ENCODE measurements at regions not wholly inside any gene's neighbourhood (a gene's known extent, or its start where the extent isn't known, plus 50 kb on each side); places are given as distances from the start of the nearest gene placed in this dataset.
"Not testable (repeated sequence)": the region's sequence is repeated elsewhere in the genome, so short reads cannot be mapped to it uniquely, and the experiment has no call there.

- Mint-ChIP-seq H3K4me1 (ENCODE audit: low read depth) (peaks cover 36% of the 10 kb centered on the region), H3K9me3 (no peaks in the 10 kb centered on the region), H3K4me3 (no peak overlapping the region), H3K27me3 (no peaks in the 10 kb centered on the region), H3K36me3 (ENCODE audit: low read depth) (peaks cover 27% of the 10 kb centered on the region), H3K27ac (no peak overlapping the region)
These were observed 52.1 kb downstream of the ARHGEF18 start for GRCh38 chr19:7400815-7401214.

- H3K4me3 Mint-ChIP-seq = no peak overlapping the region
- no peak overlapping the region for H3K27ac Mint-ChIP-seq
- peaks cover 27% of the 10 kb centered on the region for H3K4me1 Mint-ChIP-seq (ENCODE audit: low read depth)
- no peaks in the 10 kb centered on the region for H3K27me3 Mint-ChIP-seq
- no peaks in the 10 kb centered on the region for H3K9me3 Mint-ChIP-seq
- H3K36me3 Mint-ChIP-seq (ENCODE audit: low read depth) = peaks cover 27% of the 10 kb centered on the region
These were observed 53.0 kb downstream of the ARHGEF18 start for GRCh38 chr19:7401694-7402093.

- peak overlapping the region; percentile 16 for H3K27ac Mint-ChIP-seq
- H3K4me1 Mint-ChIP-seq (ENCODE audit: low read depth) = peaks cover 17% of the 10 kb centered on the region
- H3K27me3 Mint-ChIP-seq, H3K4me3 Mint-ChIP-seq, H3K9me3 Mint-ChIP-seq: not testable (repeated sequence)
- peaks cover 24% of the 10 kb centered on the region for H3K36me3 Mint-ChIP-seq (ENCODE audit: low read depth)
These were observed 56.7 kb downstream of the ARHGEF18 start for GRCh38 chr19:7405482-7405881.

- H3K9me3 Mint-ChIP-seq = no peaks in the 10 kb centered on the region
- no peaks in the 10 kb centered on the region for H3K27me3 Mint-ChIP-seq
- no peak overlapping the region for H3K4me3 Mint-ChIP-seq
- H3K27ac Mint-ChIP-seq = peak overlapping the region; percentile 5
- peaks cover 26% of the 10 kb centered on the region for H3K4me1 Mint-ChIP-seq (ENCODE audit: low read depth)
- H3K36me3 Mint-ChIP-seq (ENCODE audit: low read depth) = peaks cover 18% of the 10 kb centered on the region
These were observed 59.5 kb downstream of the ARHGEF18 start for GRCh38 chr19:7408251-7408650.

GRCh38 chr19:7410946-7411345 is 62.2 kb downstream of the ARHGEF18 start:
- Mint-ChIP-seq H3K27ac (peak overlapping the region; percentile 34), H3K36me3 (ENCODE audit: low read depth) (peaks cover 14% of the 10 kb centered on the region), H3K4me1 (ENCODE audit: low read depth) (peaks cover 28% of the 10 kb centered on the region), H3K4me3 (no peak overlapping the region), H3K27me3 (no peaks in the 10 kb centered on the region), H3K9me3 (no peaks in the 10 kb centered on the region)

- peaks cover 31% of the 10 kb centered on the region for H3K4me1 Mint-ChIP-seq (ENCODE audit: low read depth)
These were observed 64.9 kb downstream of the ARHGEF18 start for GRCh38 chr19:7413629-7414028.

GRCh38 chr19:7415163-7415856 is 66.6 kb downstream of the ARHGEF18 start:
- Mint-ChIP-seq H3K4me3 (no peak overlapping the region), H3K9me3 (no peaks in the 10 kb centered on the region), H3K27me3 (no peaks in the 10 kb centered on the region), H3K4me1 (ENCODE audit: low read depth) (peaks cover 22% of the 10 kb centered on the region), H3K27ac (no peak overlapping the region), H3K36me3 (ENCODE audit: low read depth) (peaks cover 10% of the 10 kb centered on the region)

More at GRCh38 chr19:7413629-7414028, 64.9 kb downstream of the ARHGEF18 start:
- Mint-ChIP-seq H3K4me3 (no peak overlapping the region), H3K9me3 (no peaks in the 10 kb centered on the region), H3K27me3 (no peaks in the 10 kb centered on the region), H3K36me3 (ENCODE audit: low read depth) (peaks cover 10% of the 10 kb centered on the region), H3K27ac (no peak overlapping the region)

GRCh38 chr19:7415857-7416371 is 67.2 kb downstream of the ARHGEF18 start:
- H3K27ac Mint-ChIP-seq = peak overlapping the region; percentile 36
- no peak overlapping the region for H3K4me3 Mint-ChIP-seq
- no peaks in the 10 kb centered on the region for H3K27me3 Mint-ChIP-seq
- H3K4me1 Mint-ChIP-seq (ENCODE audit: low read depth) = peaks cover 22% of the 10 kb centered on the region
- H3K36me3 Mint-ChIP-seq (ENCODE audit: low read depth) = peaks cover 10% of the 10 kb centered on the region
- no peaks in the 10 kb centered on the region for H3K9me3 Mint-ChIP-seq

GRCh38 chr19:7417671-7418324 is 69.1 kb downstream of the ARHGEF18 start:
- Mint-ChIP-seq H3K27me3 (no peaks in the 10 kb centered on the region), H3K4me1 (ENCODE audit: low read depth) (peaks cover 15% of the 10 kb centered on the region), H3K9me3 (no peaks in the 10 kb centered on the region), H3K36me3 (ENCODE audit: low read depth) (peaks cover 13% of the 10 kb centered on the region), H3K4me3 (no peak overlapping the region), H3K27ac (peak overlapping the region; percentile 24)

- Mint-ChIP-seq H3K27me3 (no peaks in the 10 kb centered on the region), H3K4me1 (ENCODE audit: low read depth) (peaks cover 11% of the 10 kb centered on the region), H3K36me3 (ENCODE audit: low read depth) (peaks cover 10% of the 10 kb centered on the region), H3K4me3 (no peak overlapping the region), H3K27ac (peak overlapping the region; percentile 8), H3K9me3 (no peaks in the 10 kb centered on the region)
These were observed 69.9 kb downstream of the ARHGEF18 start for GRCh38 chr19:7418596-7418995.

- no peaks in the 10 kb centered on the region for H3K27me3 Mint-ChIP-seq
These were observed 69.7 kb downstream of the PEX11G start for GRCh38 chr19:7419153-7419552.

GRCh38 chr19:7419777-7420439 is 68.9 kb downstream of the PEX11G start:
- H3K27me3 Mint-ChIP-seq = no peaks in the 10 kb centered on the region
- no peaks in the 10 kb centered on the region for H3K9me3 Mint-ChIP-seq
- H3K36me3 Mint-ChIP-seq (ENCODE audit: low read depth) = peaks cover 10% of the 10 kb centered on the region
- H3K27ac Mint-ChIP-seq = no peak overlapping the region
- no peak overlapping the region for H3K4me3 Mint-ChIP-seq
- H3K4me1 Mint-ChIP-seq (ENCODE audit: low read depth) = peaks cover 8% of the 10 kb centered on the region

More at GRCh38 chr19:7419153-7419552, 69.7 kb downstream of the PEX11G start:
- Mint-ChIP-seq H3K9me3 (no peaks in the 10 kb centered on the region), H3K27ac (no peak overlapping the region), H3K36me3 (ENCODE audit: low read depth) (peaks cover 10% of the 10 kb centered on the region), H3K4me3 (no peak overlapping the region), H3K4me1 (ENCODE audit: low read depth) (peaks cover 6% of the 10 kb centered on the region)

- H3K4me1 Mint-ChIP-seq (ENCODE audit: low read depth) = peaks cover 31% of the 10 kb centered on the region
- H3K36me3 Mint-ChIP-seq (ENCODE audit: low read depth) = peaks cover 10% of the 10 kb centered on the region
- no peak overlapping the region for H3K4me3 Mint-ChIP-seq
- H3K27me3 Mint-ChIP-seq = no peaks in the 10 kb centered on the region
- peak overlapping the region; percentile 28 for H3K27ac Mint-ChIP-seq
- H3K9me3 Mint-ChIP-seq = no peaks in the 10 kb centered on the region
These were observed 66.7 kb downstream of the PEX11G start for GRCh38 chr19:7421941-7422744.
